NCI-H2171 treated with DMSO at 0.1 percent for 48 hours (cell line): ENCODE measurements at regions not wholly inside any gene's neighbourhood (a gene's known extent, or its start where the extent isn't known, plus 50 kb on each side); places are given as distances from the start of the nearest gene placed in this dataset.
A peak's percentile ranks its signal among the peaks of the same experiment; 100 is the strongest.
"Not testable (repeated sequence)": the region's sequence is repeated elsewhere in the genome, so short reads cannot be mapped to it uniquely, and the experiment has no call there.

Experiments
- DNase-seq: peaks from one replicate; lab custom pipeline; 2025; lab: John Stamatoyannopoulos, UW

GRCh38 chr2:58609326-58609725 lies 368.2 kb upstream of the FANCL start:
- DNase-seq, result no peak

- DNase-seq, result no peak
Observed at GRCh38 chr2:58608146-58608545, 367.0 kb upstream of the FANCL start.

DNA sequence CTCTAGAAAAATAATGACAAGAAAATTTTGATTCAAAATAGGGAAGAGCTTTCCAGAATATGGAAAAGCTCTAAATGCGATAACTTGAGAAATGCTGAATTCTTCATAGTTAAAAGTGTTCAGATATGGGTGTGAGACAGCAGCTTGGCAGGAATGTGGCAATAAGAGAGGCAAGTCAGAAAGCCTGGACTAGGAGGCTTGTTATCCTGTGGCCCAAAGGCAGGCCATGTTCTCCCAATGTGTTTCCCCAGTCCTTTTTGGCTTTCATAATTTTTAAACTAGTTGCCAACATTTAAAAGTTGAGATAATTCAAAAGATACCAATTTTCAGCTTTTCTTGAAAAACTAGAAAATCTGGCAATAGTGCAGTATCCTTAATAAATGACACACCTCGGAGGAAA lies 366.3 kb upstream of the FANCL start:
- DNase-seq, result no peak

DNA sequence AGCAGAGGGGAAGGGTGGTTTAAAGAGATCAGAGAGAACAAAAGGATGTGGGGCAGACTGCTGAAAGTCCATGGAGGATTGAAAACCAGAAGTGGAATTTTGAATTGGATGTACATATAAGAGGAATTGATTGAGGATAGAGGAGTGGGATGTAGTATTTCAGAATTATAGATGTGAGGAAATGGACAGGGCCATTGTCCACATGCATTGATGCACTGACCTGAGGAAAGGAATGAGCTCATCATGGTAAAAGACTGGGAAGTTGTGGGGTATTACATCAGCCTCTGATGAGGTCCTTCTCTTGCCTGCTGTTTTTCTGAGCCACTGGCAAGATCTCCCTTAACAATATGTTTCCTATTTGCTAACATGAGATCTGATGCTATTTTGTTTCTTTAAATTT lies 365.7 kb upstream of the FANCL start:
- no peak for DNase-seq

DNA sequence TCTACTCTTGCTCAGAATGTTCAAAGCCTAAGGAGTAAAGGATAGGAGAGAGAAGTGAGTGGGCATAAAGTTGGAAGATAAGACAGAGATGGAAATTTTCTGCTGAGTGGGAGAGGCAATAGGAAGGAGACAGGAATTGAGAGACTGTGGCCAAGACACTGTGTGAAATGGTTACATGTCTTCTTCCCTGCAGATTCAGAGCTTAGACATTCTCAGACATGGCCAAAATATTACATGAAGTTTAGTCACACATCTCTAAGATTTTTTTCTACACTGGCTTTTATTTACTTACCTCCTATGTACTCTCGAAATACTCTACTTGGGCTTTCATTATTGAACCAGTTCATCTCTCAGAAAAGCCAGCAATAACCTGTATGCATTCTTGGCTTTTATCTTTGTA lies 363.0 kb upstream of the FANCL start:
- DNase-seq, result no peak

- no peak for DNase-seq
Observed at GRCh38 chr2:58601017-58601416, 359.9 kb upstream of the FANCL start.

DNA sequence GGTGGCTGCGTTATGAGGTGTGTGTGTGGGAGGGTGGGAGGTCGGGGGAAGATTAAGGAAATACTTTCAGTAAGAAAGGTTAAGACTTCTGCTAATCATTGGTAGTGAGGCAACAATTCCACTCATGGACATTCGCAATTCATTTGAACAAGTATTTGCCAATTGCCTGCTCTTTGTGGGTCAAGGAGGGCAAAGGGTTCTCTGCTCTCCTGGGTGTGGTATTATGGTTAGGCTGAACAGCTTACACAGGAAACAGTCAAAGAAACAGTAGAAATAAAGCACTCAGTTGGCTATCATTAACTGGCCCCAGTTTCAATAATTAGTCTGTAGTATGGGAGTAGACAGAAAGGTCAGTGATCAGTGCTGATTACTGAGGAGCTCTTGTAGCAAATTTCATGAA lies 357.0 kb upstream of the FANCL start:
- no peak for DNase-seq

DNA sequence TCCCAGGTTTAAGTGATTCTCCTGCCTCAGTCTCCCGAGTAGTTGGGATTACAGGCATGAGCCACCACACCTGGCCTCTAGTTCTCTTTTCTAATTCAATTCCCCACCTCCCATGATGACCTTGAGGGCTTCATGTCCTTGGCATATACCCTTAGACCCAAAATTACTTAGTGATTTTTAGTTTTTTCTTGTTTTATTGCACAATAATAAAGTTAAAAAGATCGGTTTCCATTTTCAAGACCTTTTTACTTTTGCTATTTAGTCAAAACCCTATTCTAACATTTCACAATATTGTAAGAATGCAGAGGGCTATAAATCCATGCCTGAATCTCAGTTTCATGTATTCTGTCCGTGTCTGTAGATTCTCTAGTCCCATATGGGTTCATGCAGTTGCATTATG lies 354.6 kb upstream of the FANCL start:
- no peak for DNase-seq

- DNase-seq, result no peak
Observed at GRCh38 chr2:58594762-58595161, 353.6 kb upstream of the FANCL start.

DNA sequence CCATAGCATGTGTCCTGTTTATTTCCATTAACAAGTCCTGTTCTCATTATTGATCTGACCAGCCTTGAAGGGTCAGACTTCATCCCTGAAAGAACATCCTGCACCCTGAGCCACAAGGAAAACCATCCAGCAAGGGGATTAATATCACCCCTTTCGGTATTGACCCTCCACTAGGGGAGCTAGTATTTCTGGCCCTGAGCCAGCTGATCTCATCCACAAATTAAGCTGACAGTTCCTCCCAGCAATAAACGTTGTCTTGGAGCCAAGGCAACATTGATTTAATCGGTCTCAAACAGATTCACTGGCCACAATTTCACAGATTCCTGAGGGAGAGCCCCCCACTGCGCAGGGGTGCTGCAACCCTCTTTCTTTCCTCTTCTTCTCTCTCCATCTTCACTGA lies 353.1 kb upstream of the FANCL start:
- peak; percentile 58 for DNase-seq

DNA sequence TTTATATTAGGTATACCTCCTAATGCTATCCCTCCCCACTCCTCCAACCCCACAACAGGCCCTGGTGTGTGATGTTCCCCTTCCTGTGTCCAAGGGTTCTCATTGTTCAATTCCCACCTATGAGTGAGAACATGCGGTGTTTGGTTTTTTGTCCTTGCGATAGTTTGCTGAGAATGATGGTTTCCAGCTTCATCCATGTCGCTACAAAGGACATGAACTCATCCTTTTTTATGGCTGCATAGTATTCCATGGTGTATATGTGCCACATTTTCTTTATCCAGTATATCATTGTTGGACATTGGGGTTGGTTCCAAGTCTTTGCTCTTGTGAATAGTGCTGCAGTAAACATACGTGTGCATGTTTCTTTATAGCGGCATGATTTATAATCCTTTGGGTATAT lies 345.1 kb upstream of the FANCL start:
- DNase-seq, result not testable (repeated sequence)

- no peak for DNase-seq
Observed at GRCh38 chr2:58585233-58585632, 344.1 kb upstream of the FANCL start.

- no peak for DNase-seq
Observed at GRCh38 chr2:58584606-58585118, 343.5 kb upstream of the FANCL start.

DNA sequence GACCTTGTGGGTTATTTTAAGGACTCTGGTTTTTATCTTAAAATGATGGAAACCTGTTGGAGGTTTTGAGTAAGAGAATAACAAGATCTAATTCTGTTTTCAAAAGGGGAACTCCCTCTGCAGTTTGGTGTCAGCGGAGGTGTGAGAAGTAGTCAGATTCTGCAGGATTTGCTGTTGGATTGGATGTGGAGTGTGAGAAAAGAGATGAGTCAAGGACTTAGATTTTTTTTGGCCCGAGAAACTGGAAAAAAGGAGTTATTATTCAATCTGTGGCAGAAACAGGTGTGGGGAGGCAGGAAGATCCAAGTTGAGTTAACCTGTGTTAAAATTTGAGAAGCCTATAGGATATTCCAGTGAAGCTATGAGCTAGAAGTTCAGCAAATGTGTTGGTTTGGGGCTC lies 337.2 kb upstream of the FANCL start:
- no peak for DNase-seq

- no peak for DNase-seq
Observed at GRCh38 chr2:58574873-58575272, 333.7 kb upstream of the FANCL start.

- DNase-seq, result no peak
Observed at GRCh38 chr2:58572731-58573130, 331.6 kb upstream of the FANCL start.

- peak; percentile 71 for DNase-seq
Observed at GRCh38 chr2:58571181-58571852, 330.2 kb upstream of the FANCL start.

DNA sequence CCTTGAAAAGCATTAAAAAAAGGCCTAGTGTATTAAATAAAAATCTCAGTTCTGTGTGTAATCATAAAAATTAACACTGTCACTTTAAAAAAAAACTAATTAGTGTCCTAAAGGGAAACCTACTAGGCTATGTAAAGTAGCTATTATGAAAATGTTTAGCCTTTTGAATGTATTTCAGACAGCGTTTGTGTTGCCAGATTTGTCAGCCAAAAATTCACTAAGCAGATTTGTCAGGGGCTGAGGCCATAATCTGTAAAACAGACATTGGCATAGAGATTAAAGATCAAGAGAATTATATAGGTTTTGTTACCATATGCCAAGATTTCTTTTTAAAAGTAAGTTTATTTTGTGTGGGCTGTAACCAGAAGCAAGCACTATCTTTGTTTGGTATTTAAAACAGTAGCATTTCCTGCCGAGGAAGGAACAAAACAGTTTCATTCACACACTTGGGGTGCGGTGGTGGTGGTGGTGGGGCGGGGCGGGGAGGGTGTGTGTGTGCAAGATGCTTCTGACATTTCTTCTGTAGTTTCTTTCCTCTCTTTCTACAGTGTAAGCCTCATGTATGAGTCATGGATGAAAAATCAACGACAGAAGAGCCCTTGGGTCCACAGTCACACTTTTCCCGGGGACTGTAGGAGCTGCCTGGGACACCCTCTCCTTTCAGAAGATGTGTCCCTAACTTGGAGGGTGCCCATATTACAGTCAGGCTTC lies 328.5 kb upstream of the FANCL start:
- no peak for DNase-seq

GRCh38 chr2:58568901-58569300 lies 327.8 kb upstream of the FANCL start:
- no peak for DNase-seq

- no peak for DNase-seq
Observed at GRCh38 chr2:58562276-58562675, 321.2 kb upstream of the FANCL start.

DNA sequence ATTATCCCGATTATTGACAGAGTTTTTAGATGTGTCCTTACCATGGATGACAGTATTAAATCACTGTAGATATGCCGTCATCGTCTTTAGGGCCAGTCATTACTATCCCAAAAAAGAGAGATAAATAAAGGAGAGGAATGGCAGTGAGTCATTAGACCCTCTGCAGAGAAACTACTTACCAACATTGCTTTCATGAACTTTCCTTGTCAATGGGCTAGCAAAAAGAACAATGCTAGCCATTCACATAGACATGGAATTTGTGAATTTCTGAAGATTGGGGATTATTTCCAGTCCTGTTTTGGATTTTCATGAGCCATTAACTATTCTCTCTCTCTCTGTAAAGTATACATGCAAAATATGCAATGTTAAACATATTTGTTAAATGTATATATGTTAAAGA lies 319.4 kb upstream of the FANCL start:
- no peak for DNase-seq

DNA sequence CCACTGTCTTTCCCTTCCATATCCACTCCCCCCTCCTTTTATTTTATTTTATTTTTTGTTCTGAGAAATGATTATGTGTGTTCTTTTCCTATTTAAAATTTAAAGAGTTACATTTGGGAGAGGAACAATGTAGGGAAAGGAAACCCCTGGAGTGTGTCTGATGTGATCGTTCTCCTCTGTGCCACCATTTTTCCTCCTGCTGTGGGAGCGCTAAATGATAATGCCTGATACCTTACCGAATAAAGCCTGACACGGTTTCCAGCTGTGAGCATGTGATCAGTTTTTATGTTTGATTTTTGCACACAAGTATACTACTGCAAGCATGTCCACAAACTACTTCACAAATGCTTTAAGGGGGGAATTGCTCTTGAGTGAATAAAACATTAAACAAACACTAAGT lies 317.8 kb upstream of the FANCL start:
- no peak for DNase-seq

- no peak for DNase-seq
Observed at GRCh38 chr2:58557176-58557575, 316.1 kb upstream of the FANCL start.

DNA sequence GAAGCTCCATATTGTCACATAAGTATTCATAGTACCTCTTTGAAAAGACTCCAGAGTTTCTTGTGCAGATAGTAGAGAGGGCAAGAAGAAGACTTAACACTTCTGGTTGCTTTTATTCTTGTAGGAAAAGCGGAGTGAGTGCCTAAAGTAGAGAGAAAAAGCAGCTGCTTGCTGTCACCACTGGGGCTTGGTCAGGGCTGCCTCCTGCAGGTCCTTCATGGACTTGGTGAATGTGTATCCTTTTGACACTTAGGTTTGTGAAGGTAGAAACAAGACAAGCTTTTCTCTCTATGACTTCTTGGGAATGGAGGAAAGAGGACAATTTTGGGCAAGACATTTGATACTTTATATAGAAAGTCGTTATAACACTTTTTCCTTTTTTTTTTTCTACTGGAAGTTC lies 312.8 kb upstream of the FANCL start:
- no peak for DNase-seq
